Activated naive CD8-positive, alpha-beta T cell treated with anti-CD3 and anti-CD28 coated beads, Interleukin-2, amount 50 U/mL, for 24 hours (primary cell): ENCODE measurements at regions not wholly inside any gene's neighbourhood (a gene's known extent, or its start where the extent isn't known, plus 50 kb on each side); places are given as distances from the start of the nearest gene placed in this dataset.

Experiments
- ATAC-seq: fragments of 150-1000 bp; cut with Tn5 transposase; one replicate; pipeline ENCODE4 v1.10.0; 2021
- DNase-seq: peaks from one replicate; pipeline ENCODE4 v3.0.0; 2021
- H3K27ac Mint-ChIP-seq: one replicate; pipeline ENCODE4 v1.8.0; 2021; ENCODE audit warnings: mild to moderate bottlenecking, mixed read lengths
- H3K27me3 Mint-ChIP-seq: one replicate; pipeline ENCODE4 v1.8.0; 2021; ENCODE audit warnings: mixed read lengths
- H3K36me3 Mint-ChIP-seq: one replicate; pipeline ENCODE4 v1.8.0; 2021; ENCODE audit warnings: low read depth, mixed read lengths
- H3K4me1 Mint-ChIP-seq: one replicate; pipeline ENCODE4 v1.8.0; 2021; ENCODE audit warnings: mixed read lengths
- H3K4me3 Mint-ChIP-seq: one replicate; pipeline ENCODE4 v1.8.0; 2021; ENCODE audit warnings: mild to moderate bottlenecking, moderate library complexity, mixed read lengths
- H3K9me3 Mint-ChIP-seq: one replicate; pipeline ENCODE4 v1.8.0; 2021; ENCODE audit warnings: mixed read lengths

DNA sequence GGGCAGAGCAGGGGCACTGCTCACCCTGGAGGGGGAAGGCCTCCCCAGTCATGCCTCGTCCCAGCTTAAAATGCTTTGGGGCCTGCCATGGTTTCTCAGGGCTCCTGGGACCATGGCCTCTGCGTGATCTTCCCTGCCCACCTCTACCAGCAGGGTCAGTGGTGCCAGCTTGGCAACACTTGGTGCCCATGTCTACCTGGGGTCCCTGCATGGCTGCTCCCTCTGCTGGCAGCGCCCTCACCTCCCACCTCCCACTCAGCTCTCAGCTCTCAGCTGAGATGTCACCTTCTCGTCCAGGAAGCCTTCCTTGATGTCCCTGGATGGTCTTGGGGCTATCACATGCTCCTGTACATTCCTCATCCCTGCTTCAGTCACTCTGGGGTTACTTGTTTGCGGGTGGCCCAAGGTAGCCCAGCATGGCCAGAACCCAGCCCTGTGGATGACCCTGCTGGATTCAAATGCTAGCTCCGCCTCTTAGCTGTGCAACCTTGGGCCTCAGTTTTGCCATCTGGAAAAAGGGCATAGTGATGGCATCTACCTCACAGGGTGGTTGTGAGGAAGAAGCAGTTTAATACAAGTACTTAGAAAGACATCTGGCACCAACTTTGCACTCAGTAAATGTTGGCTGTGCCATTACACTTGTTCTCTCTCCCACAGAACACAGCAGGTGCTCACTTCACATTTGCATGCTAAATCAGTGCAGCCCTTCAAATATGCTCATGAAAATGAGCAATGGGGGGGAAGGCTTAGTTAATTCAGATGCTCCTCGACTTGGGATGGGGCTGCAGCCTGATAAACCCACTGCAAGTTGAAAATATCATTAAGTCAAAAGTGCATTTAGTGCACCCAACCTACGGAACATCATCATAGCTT is 53.5 kb upstream of the PTPN1 start:
- Mint-ChIP-seq H3K27me3 (peaks cover 39% of the 10 kb centered on the region), H3K4me3 (no peak overlapping the region), H3K36me3 (no peaks in the 10 kb centered on the region), H3K9me3 (no peaks in the 10 kb centered on the region), H3K4me1 (peaks cover 6% of the 10 kb centered on the region), H3K27ac (peak overlapping the region; percentile 65)
- DNase-seq (no peak), ATAC-seq (no peak)

DNA sequence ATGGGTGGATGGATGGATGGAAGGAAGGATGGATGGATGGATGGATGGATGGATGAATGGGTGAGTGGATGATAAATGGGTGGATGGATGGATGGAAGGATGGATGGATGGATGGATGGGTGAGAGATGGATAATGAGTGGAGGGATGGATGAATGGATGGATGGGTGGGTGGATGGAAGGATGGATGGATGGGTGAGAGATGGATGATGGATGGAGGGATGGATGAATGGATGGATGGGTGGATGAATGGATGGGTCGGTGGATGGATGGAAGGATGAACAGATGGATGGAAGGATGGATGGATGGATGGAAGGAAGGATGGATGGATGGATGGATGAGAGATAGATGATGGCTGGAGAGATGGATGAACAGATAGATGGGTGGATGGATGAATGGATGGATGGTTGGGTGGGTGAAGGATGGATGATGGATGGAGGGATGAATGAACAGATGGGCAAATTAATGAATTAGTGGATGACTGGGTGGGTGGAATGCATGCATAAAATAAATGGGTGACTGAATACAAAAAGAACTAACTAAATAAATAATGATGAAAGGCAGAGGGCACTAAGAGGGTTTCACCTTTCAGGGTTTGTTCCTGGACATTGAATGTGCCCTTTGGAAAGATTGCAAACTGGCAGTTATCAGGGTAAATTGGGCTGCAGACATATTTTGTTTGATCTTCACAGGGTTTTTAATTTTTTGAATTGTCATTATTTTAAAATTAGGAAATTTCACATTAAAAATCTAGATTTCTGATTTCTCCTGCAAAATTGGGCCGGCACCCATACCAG is 50.9 kb upstream of the PTPN1 start:
- Mint-ChIP-seq H3K4me1 (peaks cover 6% of the 10 kb centered on the region), H3K36me3 (no peaks in the 10 kb centered on the region), H3K4me3 (no peak overlapping the region), H3K27me3 (peaks cover 19% of the 10 kb centered on the region), H3K9me3 (no peaks in the 10 kb centered on the region), H3K27ac (no peak overlapping the region)
- DNase-seq, result no peak
- ATAC-seq, result no peak

DNA sequence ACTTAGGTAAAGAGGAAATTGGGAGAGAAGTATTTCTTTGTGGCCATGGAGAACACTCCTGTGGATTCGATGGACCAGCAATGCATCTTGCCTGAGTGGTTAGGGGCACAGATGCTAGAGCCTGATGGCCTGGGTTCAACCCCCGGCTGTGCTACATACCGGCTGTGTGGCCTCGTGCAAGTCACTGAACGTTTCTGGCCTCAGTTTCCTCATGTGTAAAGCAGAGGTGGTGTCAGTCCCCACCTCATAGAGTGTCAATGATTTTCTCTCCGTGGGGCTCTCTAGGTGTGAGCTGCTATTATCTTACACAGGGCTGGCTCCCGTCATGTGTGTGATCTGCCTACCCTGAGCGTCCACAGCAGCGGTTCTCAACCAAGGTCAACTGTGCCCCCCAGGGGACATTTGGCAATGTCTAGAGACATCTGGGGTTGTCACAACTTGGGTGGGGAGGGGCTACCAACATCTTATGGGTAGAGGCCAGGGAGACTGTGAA is 50.0 kb upstream of the PTPN1 start:
- Mint-ChIP-seq H3K9me3 (no peaks in the 10 kb centered on the region), H3K4me3 (no peak overlapping the region), H3K4me1 (peaks cover 7% of the 10 kb centered on the region), H3K27me3 (peaks cover 14% of the 10 kb centered on the region), H3K36me3 (no peaks in the 10 kb centered on the region), H3K27ac (no peak overlapping the region)
- DNase-seq, result no peak
- ATAC-seq, result peak; percentile 2
